GM19043 (cell line): ENCODE measurements at regions not wholly inside any gene's neighbourhood (a gene's known extent, or its start where the extent isn't known, plus 50 kb on each side); places are given as distances from the start of the nearest gene placed in this dataset.

Experiments used
- ATAC-seq: cut with Tn5 transposase; IDR thresholded peaks from one replicate; pipeline ENCODE4 v1.9.1; 2021; ENCODE audit warnings: low read depth; ENCODE audit not compliant: unreplicated experiment

- no peak for ATAC-seq
These were observed 424.5 kb downstream of the ENC1 start for GRCh38 chr5:74216012-74216411.

- no peak for ATAC-seq
These were observed 428.2 kb downstream of the ENC1 start for GRCh38 chr5:74212336-74212735.

GRCh38 chr5:74209571-74209970, 431.0 kb downstream of the ENC1 start:
- ATAC-seq: no peak

- ATAC-seq: no peak
These were observed 433.7 kb downstream of the ENC1 start for GRCh38 chr5:74206579-74207550.

GRCh38 chr5:74205767-74206578, 434.6 kb downstream of the ENC1 start:
- no peak for ATAC-seq

GRCh38 chr5:74201334-74202081, 439.0 kb downstream of the ENC1 start:
- peak; percentile 57 for ATAC-seq

GRCh38 chr5:74200560-74200959, 440.0 kb downstream of the ENC1 start:
- ATAC-seq: no peak

- no peak for ATAC-seq
These were observed 440.9 kb downstream of the ENC1 start for GRCh38 chr5:74199436-74200210.

- peak; percentile 33 for ATAC-seq
These were observed 441.5 kb downstream of the ENC1 start for GRCh38 chr5:74199005-74199404.

GRCh38 chr5:74198156-74198555, 442.4 kb downstream of the ENC1 start:
- no peak for ATAC-seq

- peak; percentile 50 for ATAC-seq
These were observed 444.3 kb downstream of the ENC1 start for GRCh38 chr5:74196233-74196632.

GRCh38 chr5:74194196-74194595, 446.3 kb downstream of the ENC1 start:
- no peak for ATAC-seq

- ATAC-seq: no peak
These were observed 447.8 kb downstream of the ENC1 start for GRCh38 chr5:74192606-74193299.

- ATAC-seq: no peak
These were observed 452.0 kb downstream of the ENC1 start for GRCh38 chr5:74188351-74189105.

GRCh38 chr5:74187757-74188156, 452.8 kb downstream of the ENC1 start:
- ATAC-seq: no peak

- ATAC-seq: no peak
These were observed 453.9 kb downstream of the ENC1 start for GRCh38 chr5:74186356-74187315.

- ATAC-seq: no peak
These were observed 454.9 kb downstream of the ENC1 start for GRCh38 chr5:74185599-74185998.

- ATAC-seq: no peak
These were observed 455.9 kb downstream of the ENC1 start for GRCh38 chr5:74184649-74185048.
